HUES48 (cell line): ENCODE measurements at regions not wholly inside any gene's neighbourhood (a gene's known extent, or its start where the extent isn't known, plus 50 kb on each side); places are given as distances from the start of the nearest gene placed in this dataset.

ENCODE experiments used
- H3K27ac ChIP-seq: one replicate; pipeline ENCODE4 v1.7.0; 2013; ENCODE audit warnings: low read depth, low read length, inconsistent platforms
- H3K27me3 ChIP-seq: 2 replicates; pipeline ENCODE4 v1.6.1; 2013; ENCODE audit warnings: mild to moderate bottlenecking, low read length; ENCODE audit not compliant: control insufficient read depth, insufficient read depth
- H3K36me3 ChIP-seq: 2 replicates; pipeline ENCODE4 v1.6.1; 2013; ENCODE audit warnings: low read length; ENCODE audit not compliant: control insufficient read depth, insufficient read depth
- H3K4me1 ChIP-seq: 2 replicates; pipeline ENCODE4 v1.6.1; 2013; ENCODE audit warnings: mild to moderate bottlenecking, low read length; ENCODE audit not compliant: control insufficient read depth, insufficient read depth
- H3K4me3 ChIP-seq: 2 replicates; pipeline ENCODE4 v1.5.1; 2013; ENCODE audit warnings: mild to moderate bottlenecking, low read depth, low read length
- H3K9ac ChIP-seq: 2 replicates; pipeline ENCODE4 v1.6.1; 2013; ENCODE audit warnings: mild to moderate bottlenecking, low read depth, low read length, moderate library complexity
- H3K9me3 ChIP-seq: 2 replicates; pipeline ENCODE4 v1.6.1; 2013; ENCODE audit warnings: low read length; ENCODE audit not compliant: control insufficient read depth, insufficient read depth

- H3K9me3 ChIP-seq = no peaks in the 10 kb centered on the region
- no peak overlapping the region for H3K4me3 ChIP-seq
- no peaks in the 10 kb centered on the region for H3K27me3 ChIP-seq
- H3K36me3 ChIP-seq = no peaks in the 10 kb centered on the region
- no peaks in the 10 kb centered on the region for H3K4me1 ChIP-seq
- no peak overlapping the region for H3K27ac ChIP-seq
- H3K9ac ChIP-seq = no peak overlapping the region
Observed at GRCh38 chr14:28944605-28945004, 178.0 kb downstream of the FOXG1 start.

GRCh38 chr14:28946267-28946666 is 179.7 kb downstream of the FOXG1 start:
- Histone ChIP-seq H3K9me3 (no peaks in the 10 kb centered on the region), H3K27ac (no peak overlapping the region), H3K36me3 (no peaks in the 10 kb centered on the region), H3K4me1 (no peaks in the 10 kb centered on the region), H3K27me3 (no peaks in the 10 kb centered on the region), H3K9ac (no peak overlapping the region), H3K4me3 (no peak overlapping the region)

GRCh38 chr14:28949503-28949902 is 182.9 kb downstream of the FOXG1 start:
- no peaks in the 10 kb centered on the region for H3K27me3 ChIP-seq
- no peaks in the 10 kb centered on the region for H3K9me3 ChIP-seq
- H3K27ac ChIP-seq = no peak overlapping the region
- H3K36me3 ChIP-seq = no peaks in the 10 kb centered on the region
- H3K4me1 ChIP-seq = no peaks in the 10 kb centered on the region
- no peak overlapping the region for H3K4me3 ChIP-seq
- no peak overlapping the region for H3K9ac ChIP-seq

GRCh38 chr14:28952161-28952560 is 185.6 kb downstream of the FOXG1 start:
- Histone ChIP-seq H3K9ac (no peak overlapping the region), H3K27me3 (no peaks in the 10 kb centered on the region), H3K36me3 (no peaks in the 10 kb centered on the region), H3K27ac (no peak overlapping the region), H3K9me3 (no peaks in the 10 kb centered on the region), H3K4me3 (no peak overlapping the region), H3K4me1 (no peaks in the 10 kb centered on the region)

GRCh38 chr14:28952666-28953065 is 186.1 kb downstream of the FOXG1 start:
- no peak overlapping the region for H3K9ac ChIP-seq
- H3K27ac ChIP-seq = no peak overlapping the region
- H3K4me1 ChIP-seq = no peaks in the 10 kb centered on the region
- no peaks in the 10 kb centered on the region for H3K9me3 ChIP-seq
- H3K36me3 ChIP-seq = no peaks in the 10 kb centered on the region
- no peak overlapping the region for H3K4me3 ChIP-seq
- no peaks in the 10 kb centered on the region for H3K27me3 ChIP-seq

GRCh38 chr14:28953973-28954372 is 187.4 kb downstream of the FOXG1 start:
- no peak overlapping the region for H3K4me3 ChIP-seq
- no peaks in the 10 kb centered on the region for H3K9me3 ChIP-seq
- no peak overlapping the region for H3K9ac ChIP-seq
- no peak overlapping the region for H3K27ac ChIP-seq
- H3K4me1 ChIP-seq = no peaks in the 10 kb centered on the region
- no peaks in the 10 kb centered on the region for H3K27me3 ChIP-seq
- H3K36me3 ChIP-seq = no peaks in the 10 kb centered on the region

GRCh38 chr14:28966416-28967233 is 200.0 kb downstream of the FOXG1 start:
- no peaks in the 10 kb centered on the region for H3K9me3 ChIP-seq

GRCh38 chr14:28975084-28975483 is 208.5 kb downstream of the FOXG1 start:
- H3K27me3 ChIP-seq = no peaks in the 10 kb centered on the region
- no peak overlapping the region for H3K4me3 ChIP-seq
- no peak overlapping the region for H3K9ac ChIP-seq
- peaks cover 9% of the 10 kb centered on the region for H3K4me1 ChIP-seq
- H3K9me3 ChIP-seq = no peaks in the 10 kb centered on the region
- H3K27ac ChIP-seq = no peak overlapping the region
- no peaks in the 10 kb centered on the region for H3K36me3 ChIP-seq

More at GRCh38 chr14:28966416-28967233, 200.0 kb downstream of the FOXG1 start:
- no peak overlapping the region for H3K27ac ChIP-seq
- H3K27me3 ChIP-seq = no peaks in the 10 kb centered on the region
- no peaks in the 10 kb centered on the region for H3K36me3 ChIP-seq
- H3K4me1 ChIP-seq = peaks cover 9% of the 10 kb centered on the region; the same call in 1 of the 2 replicates
- H3K4me3 ChIP-seq = no peak overlapping the region
- H3K9ac ChIP-seq = no peak overlapping the region

GRCh38 chr14:28982228-28982627 is 215.6 kb downstream of the FOXG1 start:
- Histone ChIP-seq H3K9me3 (no peaks in the 10 kb centered on the region), H3K9ac (no peak overlapping the region), H3K27ac (no peak overlapping the region), H3K4me1 (no peaks in the 10 kb centered on the region), H3K27me3 (no peaks in the 10 kb centered on the region), H3K36me3 (no peaks in the 10 kb centered on the region), H3K4me3 (no peak overlapping the region)

GRCh38 chr14:28983279-28983678 is 216.7 kb downstream of the FOXG1 start:
- Histone ChIP-seq H3K36me3 (no peaks in the 10 kb centered on the region), H3K9me3 (no peaks in the 10 kb centered on the region)

GRCh38 chr14:28987516-28987915 is 220.9 kb downstream of the FOXG1 start:
- Histone ChIP-seq H3K27me3 (no peaks in the 10 kb centered on the region), H3K4me3 (no peak overlapping the region), H3K4me1 (no peaks in the 10 kb centered on the region), H3K36me3 (no peaks in the 10 kb centered on the region), H3K9me3 (no peaks in the 10 kb centered on the region), H3K27ac (no peak overlapping the region), H3K9ac (no peak overlapping the region)

More at GRCh38 chr14:28983279-28983678, 216.7 kb downstream of the FOXG1 start:
- H3K4me3 ChIP-seq = no peak overlapping the region
- H3K27ac ChIP-seq = no peak overlapping the region
- no peaks in the 10 kb centered on the region for H3K27me3 ChIP-seq
- no peak overlapping the region for H3K9ac ChIP-seq
- no peaks in the 10 kb centered on the region for H3K4me1 ChIP-seq
